Stimulated activated CD4-positive, alpha-beta T cell treated with anti-CD3 and anti-CD28 coated beads, Interleukin-4, amount 100 ng/mL, for 1 hour (primary cell): ENCODE measurements at regions not wholly inside any gene's neighbourhood (a gene's known extent, or its start where the extent isn't known, plus 50 kb on each side); places are given as distances from the start of the nearest gene placed in this dataset.
A peak's percentile ranks its signal among the peaks of the same experiment; 100 is the strongest.
"Not testable (repeated sequence)": the region's sequence is repeated elsewhere in the genome, so short reads cannot be mapped to it uniquely, and the experiment has no call there.

Experiments used
- DNase-seq: peaks from one replicate; pipeline ENCODE4 v3.0.0-alpha.2; 2020

DNA sequence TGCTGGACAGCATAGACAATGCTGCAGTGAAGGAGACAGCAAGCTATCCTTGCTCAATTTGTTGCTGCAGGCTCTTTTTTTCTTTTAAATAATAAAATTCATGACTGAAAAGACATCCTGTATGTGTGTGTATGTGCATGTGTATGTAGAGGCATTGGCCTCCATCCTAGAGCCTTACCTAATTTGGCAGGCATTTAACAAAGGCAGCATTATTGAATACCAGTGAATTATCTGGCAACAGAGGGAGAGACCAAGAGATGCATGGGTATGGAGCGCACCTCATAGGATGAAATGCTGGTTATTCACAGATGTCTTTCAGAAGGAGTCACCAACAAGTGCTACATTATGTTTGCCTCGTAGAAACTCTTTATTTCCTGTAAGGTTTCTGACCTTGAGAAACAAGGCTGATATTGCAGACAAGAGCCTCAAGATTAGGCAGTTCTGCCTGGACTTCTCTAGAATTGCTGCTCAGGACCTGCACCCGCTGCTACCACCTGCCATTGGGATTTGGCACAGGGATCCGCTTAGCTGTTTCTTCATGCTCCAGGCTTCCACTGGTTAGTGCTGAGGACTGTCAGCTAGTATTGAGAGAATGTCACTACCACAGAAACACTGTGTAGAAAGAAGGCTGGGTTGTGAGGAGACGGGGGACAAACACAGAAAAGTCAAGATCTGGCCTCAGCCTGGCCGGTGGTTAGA is 247.7 kb upstream of the RFX3 start:
- no peak for DNase-seq

DNA sequence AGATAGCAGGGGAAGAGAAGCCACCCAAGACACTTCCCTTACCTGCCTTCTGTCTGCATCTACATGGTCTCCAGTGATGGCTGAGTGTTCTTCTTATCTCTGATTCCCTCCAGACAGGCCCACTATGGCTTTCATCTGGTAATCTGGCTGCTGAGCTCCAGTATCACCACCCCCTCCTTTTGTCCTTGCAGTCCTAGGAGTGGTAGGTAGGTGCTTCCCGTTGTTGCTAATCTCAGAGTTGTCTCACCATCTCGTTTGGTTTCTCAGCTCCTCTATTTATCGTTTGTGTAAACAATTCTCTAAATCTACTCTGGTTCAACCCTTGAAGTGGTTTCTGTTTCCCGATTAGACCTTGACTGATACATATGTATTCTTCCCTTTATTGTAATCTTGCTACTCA is 243.8 kb upstream of the RFX3 start:
- DNase-seq = no peak

- no peak for DNase-seq
Measured at GRCh38 chr9:3768712-3769457, 243.1 kb upstream of the RFX3 start.

DNA sequence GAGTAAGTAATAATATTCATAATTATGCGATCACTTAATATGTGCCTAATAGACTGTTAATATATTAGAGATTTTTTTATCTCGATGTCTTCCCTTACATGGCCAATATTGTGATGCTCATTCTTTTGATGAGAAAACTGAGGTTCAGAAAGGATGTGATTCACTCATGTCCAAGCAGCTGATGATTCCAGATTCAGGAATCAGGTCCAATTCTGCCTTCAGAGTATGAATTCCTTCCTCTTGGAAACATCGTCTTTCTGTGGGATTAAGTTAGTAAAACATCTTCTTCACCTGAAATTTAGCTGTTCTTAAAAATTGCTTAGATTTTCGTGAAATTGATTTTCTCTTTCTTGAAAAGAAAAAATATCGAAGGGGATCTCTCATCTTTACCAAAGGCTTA is 242.5 kb upstream of the RFX3 start:
- no peak for DNase-seq

DNA sequence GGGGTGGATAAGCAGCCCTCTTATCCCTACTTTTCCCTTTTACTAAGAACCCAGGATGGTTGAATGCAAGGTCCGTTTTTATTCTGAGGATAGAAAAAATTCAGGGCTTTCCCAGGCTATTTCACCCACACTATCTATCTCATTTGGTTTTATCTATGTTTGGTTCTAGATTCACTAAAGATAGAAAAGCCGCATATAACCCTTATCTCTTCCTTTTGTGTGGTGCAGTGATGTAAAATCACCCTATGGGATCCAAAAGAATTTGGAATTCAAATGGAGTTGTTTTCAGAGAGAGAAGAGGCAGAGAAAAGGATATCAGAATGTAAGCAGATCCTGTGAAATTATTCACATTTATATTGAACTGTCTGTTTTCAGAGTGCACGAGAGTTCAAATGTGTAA is 236.3 kb upstream of the RFX3 start:
- DNase-seq = no peak

- no peak for DNase-seq
Measured at GRCh38 chr9:3760031-3760430, 234.2 kb upstream of the RFX3 start.

DNA sequence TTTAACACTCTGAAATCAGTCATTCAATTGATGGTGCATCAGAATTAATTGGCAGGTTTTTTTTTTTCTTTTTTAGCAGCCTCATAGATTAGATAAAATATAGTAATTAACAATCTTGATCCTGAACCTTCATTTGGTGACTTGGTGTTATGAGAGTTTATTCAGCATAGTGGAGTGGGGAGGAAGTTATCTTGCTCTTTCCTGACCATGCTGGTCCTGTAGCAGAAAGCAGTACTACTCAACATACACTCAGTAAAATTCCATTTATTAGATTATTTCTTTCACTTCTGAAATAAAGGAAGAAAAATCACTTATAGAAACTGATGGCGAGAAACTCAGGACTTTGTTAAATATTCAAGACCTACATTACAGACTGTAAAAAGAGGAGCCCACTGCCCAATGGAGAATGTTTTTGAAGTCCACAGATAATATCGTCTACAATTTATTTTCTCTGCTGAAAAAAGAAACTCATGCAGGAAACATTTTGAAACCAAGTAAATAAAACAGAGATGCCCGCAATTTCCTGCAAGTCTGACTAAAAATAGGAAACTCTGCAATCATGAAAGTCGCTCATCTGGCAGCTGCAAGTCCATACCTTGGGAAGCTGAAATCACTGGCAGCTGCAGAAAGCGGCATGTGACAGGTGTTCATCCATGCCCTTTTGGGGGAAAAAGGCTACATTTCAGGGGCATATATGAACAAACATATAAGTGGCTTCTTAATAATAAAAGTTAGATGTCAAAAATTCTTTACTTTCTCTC is 233.2 kb upstream of the RFX3 start:
- DNase-seq = no peak

DNA sequence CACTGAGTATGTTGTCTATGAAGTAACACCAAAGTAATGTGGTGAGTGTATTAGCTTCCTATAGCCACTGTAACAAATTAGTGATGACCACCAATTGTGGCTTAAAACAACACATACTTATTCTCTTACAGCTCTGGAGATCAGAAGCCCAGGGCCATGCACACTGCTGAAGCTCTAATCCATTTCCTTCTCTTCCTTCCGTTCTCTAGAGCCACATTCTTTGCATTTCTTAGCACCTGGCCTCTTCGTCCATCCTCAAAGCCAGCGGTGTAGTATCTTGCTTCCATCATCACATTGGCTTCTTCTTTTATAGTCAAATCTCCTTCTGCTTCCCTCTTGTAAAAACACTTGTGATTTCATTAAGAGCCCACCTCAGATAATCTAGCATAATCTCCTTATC is 230.3 kb upstream of the RFX3 start:
- no peak for DNase-seq

- DNase-seq = no peak
Measured at GRCh38 chr9:3751125-3751758, 225.4 kb upstream of the RFX3 start.

DNA sequence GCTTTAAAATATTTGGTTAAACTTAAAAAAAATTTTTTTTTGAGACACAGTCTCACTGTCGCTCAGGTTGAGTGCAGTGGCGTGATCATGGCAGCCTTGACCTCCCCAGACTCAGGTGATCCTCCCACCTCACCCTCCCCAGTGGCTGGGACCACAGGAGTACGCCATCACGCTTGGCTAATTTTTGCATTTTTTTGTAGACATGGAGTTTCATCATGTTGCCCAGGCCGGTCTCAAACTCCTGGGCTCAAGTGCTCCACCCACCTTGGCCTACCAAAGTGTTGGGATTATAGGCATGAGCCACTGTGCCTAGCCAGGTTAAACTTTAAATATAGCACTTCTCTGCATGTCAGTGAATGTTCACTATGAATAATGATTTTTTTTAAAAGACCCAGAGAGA is 224.5 kb upstream of the RFX3 start:
- no peak for DNase-seq

DNA sequence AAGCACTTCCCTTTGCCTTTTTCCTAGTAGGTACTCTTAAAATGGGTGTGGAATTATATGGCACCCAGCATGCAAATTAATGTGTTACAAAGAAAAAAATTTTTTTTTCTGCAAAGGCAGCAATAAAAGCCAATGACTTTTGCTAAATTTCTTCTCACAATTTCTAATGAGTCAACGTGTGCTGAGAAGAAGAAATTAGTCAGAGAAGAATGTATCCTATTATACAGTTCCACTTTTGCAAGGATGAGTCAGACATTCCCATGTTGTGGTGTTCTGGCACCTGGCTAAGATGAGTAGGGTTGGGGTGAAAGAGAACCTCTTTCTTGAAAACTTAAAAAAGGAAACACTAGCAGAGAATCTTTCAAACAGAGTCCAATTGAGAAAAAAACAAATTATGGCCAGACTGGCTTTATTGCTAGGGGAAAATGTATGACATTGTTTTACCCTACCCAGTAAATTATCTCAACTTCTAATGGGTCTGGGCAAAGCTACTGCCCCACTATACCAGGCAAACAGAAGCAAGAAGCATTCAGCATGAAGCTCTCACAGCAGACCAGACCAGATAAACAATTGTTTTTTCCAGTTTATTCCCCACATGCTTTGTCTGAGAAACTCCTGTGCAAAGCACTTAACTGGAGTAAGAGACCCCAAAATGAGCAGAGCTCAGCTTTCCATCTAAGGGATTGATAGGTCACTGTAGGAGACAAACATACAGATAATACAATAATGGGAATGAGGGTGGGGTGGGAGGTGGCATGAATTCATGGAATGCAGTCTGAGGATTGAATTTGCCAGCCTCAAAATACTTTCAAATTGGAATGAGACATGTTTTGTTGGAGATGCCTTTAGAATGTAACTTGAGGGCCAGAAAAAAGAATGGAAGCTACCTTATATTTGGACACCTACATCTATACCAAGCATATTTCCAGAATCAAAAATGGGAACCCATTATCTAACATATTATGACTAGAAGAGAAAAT is 220.8 kb upstream of the RFX3 start:
- DNase-seq = peak; percentile 3

GRCh38 chr9:3743901-3744413 is 218.2 kb upstream of the RFX3 start:
- DNase-seq = no peak

DNA sequence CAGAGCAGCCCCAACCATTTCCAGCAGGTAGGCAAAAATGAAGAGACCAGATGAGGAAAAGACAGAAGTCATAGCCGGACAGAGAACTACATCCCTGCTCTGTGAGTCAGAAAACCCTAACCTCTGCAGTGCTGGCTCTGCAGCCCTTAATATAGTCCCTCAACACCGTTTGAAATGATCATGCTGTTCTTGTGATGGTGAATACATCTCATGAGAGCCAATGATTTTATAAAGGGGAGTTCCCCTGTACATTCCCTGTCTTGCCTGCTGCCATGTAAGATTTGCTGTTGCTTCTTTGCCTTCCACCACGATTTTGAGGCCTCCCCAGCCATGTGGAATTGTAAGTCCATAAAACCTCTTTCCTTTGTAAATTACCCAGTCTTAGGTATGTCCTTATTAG is 216.8 kb upstream of the RFX3 start:
- DNase-seq = no peak

GRCh38 chr9:3741729-3742128 is 215.9 kb upstream of the RFX3 start:
- no peak for DNase-seq

GRCh38 chr9:3740690-3741419 is 215.1 kb upstream of the RFX3 start:
- DNase-seq = no peak

DNA sequence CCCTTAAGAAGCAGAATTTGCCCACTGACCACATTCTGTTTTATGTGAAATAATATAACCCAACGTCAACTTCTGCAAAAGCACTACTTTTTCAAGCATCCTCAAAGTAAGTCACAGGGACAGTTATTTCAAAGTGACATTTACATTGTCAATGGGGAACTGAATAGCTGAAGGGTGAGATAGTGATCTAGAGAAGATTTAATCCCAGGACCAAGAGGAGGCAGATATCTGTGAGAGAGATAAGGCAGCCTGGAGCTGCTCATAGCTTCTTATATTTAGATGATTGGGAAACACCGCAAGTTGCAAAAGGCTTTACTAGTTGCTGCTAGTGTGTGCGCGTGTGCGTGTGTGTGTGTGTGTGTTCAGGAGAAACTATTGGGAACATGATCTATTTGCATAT is 210.4 kb upstream of the RFX3 start:
- no peak for DNase-seq

DNA sequence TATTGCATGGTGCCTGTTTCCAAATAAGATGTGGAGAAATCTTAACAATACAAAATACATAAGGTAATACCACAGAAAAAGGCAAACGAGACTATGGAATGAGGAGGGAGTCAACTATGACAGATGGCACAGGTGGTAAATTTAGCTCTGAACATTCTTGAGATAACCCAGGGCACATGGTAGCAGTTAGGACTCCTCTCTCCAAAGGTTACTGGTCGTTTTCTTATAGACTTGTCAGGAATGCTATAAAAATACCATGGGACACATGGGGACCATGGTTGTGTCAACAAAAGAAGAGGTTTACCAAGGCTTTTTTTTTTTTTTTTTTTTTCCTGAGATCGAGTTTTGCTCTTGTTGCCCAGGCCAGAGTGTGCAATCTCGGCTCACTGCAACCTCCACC is 209.4 kb upstream of the RFX3 start:
- DNase-seq = no peak

- DNase-seq = not testable (repeated sequence)
Measured at GRCh38 chr9:3733527-3734262, 207.9 kb upstream of the RFX3 start.

GRCh38 chr9:3733039-3733408 is 207.2 kb upstream of the RFX3 start:
- DNase-seq = no peak
